22Rv1 (cell line): ENCODE measurements at regions not wholly inside any gene's neighbourhood (a gene's known extent, or its start where the extent isn't known, plus 50 kb on each side); places are given as distances from the start of the nearest gene placed in this dataset.

Experiments
- H3K27ac ChIP-seq: fragments of 450-650 bp; 2 replicates; pipeline ENCODE4 v1.5.1; 2017
- ZFX ChIP-seq: fragments of 450-650 bp; IDR thresholded peaks from 2 replicates; pipeline ENCODE4 v1.6.1; 2017; ENCODE audit warnings: antibody characterized with exemption, borderline replicate concordance
- TF ChIP-seq, protein P1 (sequence below): fragments of 450-650 bp; IDR thresholded peaks from 2 replicates; pipeline ENCODE4 v1.5.1; 2017; ENCODE audit warnings: mild to moderate bottlenecking

DNA sequence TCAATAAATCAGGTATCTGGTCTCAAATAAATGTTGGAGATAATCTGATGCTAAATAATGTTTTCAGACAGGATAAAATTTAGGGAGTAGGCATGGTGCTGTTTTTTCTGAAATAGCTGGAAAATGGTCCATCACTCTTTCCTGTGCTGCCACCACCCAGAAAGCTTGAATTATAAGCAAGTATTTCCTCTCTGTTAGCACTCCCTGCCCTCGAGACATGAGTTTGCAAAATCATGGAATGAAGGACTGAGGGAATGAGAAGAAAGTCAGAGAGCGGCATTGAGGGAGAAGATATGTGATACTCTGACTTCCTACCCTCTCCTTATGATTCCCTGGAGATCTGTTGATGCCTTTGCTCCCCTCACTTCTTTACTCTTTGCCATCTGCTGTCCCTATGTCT lies 1095.7 kb downstream of the IGSF11 start:
- TF ChIP-seq ZFX: no peak
- TF ChIP-seq, protein P1, sequence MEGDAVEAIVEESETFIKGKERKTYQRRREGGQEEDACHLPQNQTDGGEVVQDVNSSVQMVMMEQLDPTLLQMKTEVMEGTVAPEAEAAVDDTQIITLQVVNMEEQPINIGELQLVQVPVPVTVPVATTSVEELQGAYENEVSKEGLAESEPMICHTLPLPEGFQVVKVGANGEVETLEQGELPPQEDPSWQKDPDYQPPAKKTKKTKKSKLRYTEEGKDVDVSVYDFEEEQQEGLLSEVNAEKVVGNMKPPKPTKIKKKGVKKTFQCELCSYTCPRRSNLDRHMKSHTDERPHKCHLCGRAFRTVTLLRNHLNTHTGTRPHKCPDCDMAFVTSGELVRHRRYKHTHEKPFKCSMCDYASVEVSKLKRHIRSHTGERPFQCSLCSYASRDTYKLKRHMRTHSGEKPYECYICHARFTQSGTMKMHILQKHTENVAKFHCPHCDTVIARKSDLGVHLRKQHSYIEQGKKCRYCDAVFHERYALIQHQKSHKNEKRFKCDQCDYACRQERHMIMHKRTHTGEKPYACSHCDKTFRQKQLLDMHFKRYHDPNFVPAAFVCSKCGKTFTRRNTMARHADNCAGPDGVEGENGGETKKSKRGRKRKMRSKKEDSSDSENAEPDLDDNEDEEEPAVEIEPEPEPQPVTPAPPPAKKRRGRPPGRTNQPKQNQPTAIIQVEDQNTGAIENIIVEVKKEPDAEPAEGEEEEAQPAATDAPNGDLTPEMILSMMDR: no peak
- no peak overlapping the region for H3K27ac ChIP-seq

DNA sequence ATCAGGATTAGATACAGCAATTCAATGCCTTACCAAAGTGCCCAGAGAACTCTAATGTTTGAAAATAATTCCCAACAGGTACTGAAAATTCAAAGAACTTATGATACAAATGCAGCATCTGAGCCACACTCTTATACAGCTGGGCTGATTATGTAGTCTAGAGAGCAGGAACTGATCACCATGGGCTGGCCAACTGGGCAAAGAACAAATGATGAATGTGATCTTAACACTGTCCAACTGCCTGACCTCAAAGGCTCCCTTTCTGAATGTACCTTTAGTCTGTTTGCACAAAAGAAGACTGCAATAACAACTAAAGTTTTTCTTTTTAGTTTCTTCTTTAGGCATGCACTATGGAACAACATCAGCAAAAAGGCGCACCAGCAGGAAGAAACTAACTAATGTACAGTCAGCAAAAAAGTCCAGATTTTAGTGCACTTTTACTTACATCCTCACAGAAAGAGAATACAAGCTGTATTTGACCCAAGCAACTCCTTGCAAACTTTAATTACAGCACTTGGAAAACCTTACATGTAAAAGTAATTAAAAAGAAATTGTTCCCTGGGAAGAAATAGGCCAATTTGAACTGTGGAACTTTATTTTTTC lies 1095.1 kb downstream of the IGSF11 start:
- no peak for TF ChIP-seq ZFX
- TF ChIP-seq, protein P1: no peak
- H3K27ac ChIP-seq: no peak overlapping the region

DNA sequence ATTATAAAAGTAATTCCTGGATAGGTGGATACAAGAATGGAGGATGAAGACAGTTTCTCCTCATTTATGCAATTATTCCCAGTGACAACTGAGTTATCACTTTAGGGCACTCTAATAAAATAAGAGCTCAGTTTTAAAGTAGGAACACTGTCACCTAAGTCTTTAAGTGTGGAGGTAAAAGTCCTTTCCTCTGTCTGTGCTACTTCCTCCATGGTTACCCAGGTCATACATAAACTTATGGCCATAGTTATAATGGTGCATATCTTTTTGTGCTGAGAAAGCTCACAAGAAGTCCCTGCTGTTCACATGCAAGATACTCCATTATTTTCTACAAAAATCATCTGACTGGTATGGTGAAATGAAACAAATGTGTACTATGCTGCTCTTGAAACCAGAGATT lies 1093.6 kb downstream of the IGSF11 start:
- TF ChIP-seq, protein P1: no peak
- no peak for TF ChIP-seq ZFX
- no peak overlapping the region for H3K27ac ChIP-seq

DNA sequence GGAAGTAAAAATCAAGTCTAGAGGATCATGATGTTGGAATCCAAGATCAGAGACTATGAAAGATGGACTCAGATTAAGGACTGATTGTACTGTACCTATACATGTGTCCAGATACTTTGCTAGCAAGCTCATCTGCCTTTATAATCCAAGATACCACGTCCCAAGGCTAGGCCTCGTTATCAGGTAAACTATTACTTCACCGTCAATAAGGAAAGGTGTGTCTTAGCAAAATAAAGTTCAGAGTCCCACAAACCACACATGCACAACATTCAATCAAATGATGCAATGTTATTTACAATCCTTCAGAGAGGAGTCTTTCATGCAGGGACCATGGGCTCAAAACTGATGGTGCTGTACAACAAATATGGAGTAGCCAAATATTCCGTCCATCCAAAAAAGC lies 1092.9 kb downstream of the IGSF11 start:
- H3K27ac ChIP-seq: no peak overlapping the region
- no peak for TF ChIP-seq ZFX
- TF ChIP-seq, protein P1: no peak

DNA sequence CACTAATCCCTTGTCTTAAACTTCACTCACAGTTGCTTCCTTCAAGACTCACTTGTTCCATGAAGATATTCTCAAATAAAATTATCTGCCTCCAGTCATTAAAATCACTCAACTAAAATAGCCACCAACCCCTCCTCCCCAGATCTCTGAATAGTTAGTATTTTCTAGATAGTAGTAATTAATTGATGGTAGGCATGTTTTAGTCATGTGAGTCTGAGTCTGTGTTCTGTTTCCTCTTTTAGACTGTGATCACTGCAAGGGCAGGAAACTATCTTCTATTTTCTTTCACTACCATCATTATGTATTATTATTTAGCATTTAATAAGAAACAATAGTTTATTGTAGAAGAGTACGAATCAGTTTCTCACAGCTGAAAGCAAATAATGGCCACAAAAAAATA lies 1080.5 kb downstream of the IGSF11 start:
- H3K27ac ChIP-seq: no peak overlapping the region
- no peak for TF ChIP-seq ZFX
- TF ChIP-seq, protein P1: no peak

DNA sequence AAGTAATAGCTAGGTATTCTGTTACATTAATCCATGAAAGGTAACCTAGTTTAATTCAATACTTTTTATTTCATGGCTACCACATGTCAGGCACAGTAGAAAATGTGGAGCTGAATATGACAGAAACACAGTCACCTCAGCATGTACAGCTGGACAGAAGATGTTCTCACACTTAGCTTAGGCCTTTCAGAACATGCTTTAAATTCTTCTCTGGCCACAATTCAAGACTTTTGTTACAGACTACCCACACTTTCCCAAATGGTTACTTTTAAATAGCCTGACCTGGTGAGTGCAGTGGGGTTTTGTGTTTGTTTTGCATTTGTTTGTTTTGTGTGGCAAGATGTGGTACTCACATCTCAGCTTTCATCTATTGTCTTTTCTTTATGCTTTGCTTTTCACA lies 1079.5 kb downstream of the IGSF11 start:
- H3K27ac ChIP-seq: no peak overlapping the region
- TF ChIP-seq, protein P1: no peak
- TF ChIP-seq ZFX: no peak

DNA sequence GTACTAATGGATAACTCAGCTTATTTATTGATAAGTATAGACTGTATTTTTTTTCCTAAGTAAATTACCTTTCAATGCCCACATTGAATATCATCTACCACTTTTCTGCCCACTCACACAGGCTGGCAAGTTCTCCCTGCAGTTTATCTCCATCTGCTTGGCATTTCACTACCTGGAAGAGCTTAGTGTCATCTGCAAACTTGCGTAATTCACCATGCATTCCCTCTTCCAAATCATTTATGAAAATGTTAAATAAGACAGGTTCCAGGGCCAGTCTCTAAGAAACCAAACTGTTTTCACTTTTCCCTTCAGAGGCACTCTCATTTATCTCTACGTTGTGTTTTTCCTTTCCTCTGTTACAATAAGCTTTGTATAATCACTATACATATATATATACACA lies 1076.6 kb downstream of the IGSF11 start:
- H3K27ac ChIP-seq: no peak overlapping the region
- TF ChIP-seq, protein P1: no peak
- no peak for TF ChIP-seq ZFX
